K562 (cell line): ENCODE measurements at regions not wholly inside any gene's neighbourhood (a gene's known extent, or its start where the extent isn't known, plus 50 kb on each side); places are given as distances from the start of the nearest gene placed in this dataset.

ENCODE experiments used
- ARID1B ChIP-seq: fragments of 450-650 bp; IDR thresholded peaks from 2 replicates; pipeline ENCODE4 v1.6.1; 2016; ENCODE audit warnings: antibody characterized with exemption, mild to moderate bottlenecking, inconsistent platforms
- CC2D1A ChIP-seq: fragments of 450-650 bp; IDR thresholded peaks from 2 replicates; pipeline ENCODE4 v1.6.1; 2017; ENCODE audit warnings: mild to moderate bottlenecking
- DEAF1 ChIP-seq: fragments of 450-650 bp; formaldehyde crosslinking; IDR thresholded peaks from 2 replicates; pipeline ENCODE4 v1.4.0; 2020; ENCODE audit warnings: mild to moderate bottlenecking, moderate library complexity
- E2F6 ChIP-seq, 2 experiments: IDR thresholded peaks; 2 replicates each; pipeline ENCODE4 v1.6.1; 2011; ENCODE audit warnings: borderline replicate concordance in 1 of 2, control low read depth in 1 of 2, low read depth in 1 of 2, low read length in 1 of 2, mild to moderate bottlenecking in 1 of 2, mixed read lengths in 1 of 2, moderate library complexity in 1 of 2; ENCODE audit not compliant: insufficient read depth in 1 of 2, insufficient read length in 1 of 2, poor library complexity in 1 of 2, severe bottlenecking in 1 of 2; ENCODE audit errors: extremely low read depth in 1 of 2
- ERF ChIP-seq: fragments of 450-650 bp; formaldehyde crosslinking; IDR thresholded peaks from 2 replicates; pipeline ENCODE4 v1.4.0; 2020; ENCODE audit warnings: mild to moderate bottlenecking, mixed read lengths
- ESRRB ChIP-seq: fragments of 250-450 bp; sonication (Bioruptor Pico); IDR thresholded peaks from 2 replicates; pipeline ENCODE4 v1.5.0; 2020; ENCODE audit warnings: mild to moderate bottlenecking, moderate library complexity, borderline replicate concordance
- HDAC8 ChIP-seq: fragments of 450-650 bp; IDR thresholded peaks from 2 replicates; pipeline ENCODE4 v1.6.1; 2016; ENCODE audit warnings: mild to moderate bottlenecking, missing genetic modification characterization, moderate library complexity, missing compliant biosample characterization
- HEY1 ChIP-seq: fragments of 250-450 bp; sonication (Bioruptor Pico); IDR thresholded peaks from 2 replicates; pipeline ENCODE4 v1.5.0; 2020; ENCODE audit warnings: mild to moderate bottlenecking, moderate library complexity, borderline replicate concordance
- KLF6 ChIP-seq: fragments of 250-450 bp; sonication (Bioruptor Pico); IDR thresholded peaks from 2 replicates; pipeline ENCODE4 v1.4.0; 2020; ENCODE audit warnings: mild to moderate bottlenecking, moderate library complexity, borderline replicate concordance
- MAZ ChIP-seq, 2 experiments: fragments of 450-650 bp in 1 of 2; sonication (generic) in 1 of 2; formaldehyde crosslinking; IDR thresholded peaks in 1 of 2; conservative IDR thresholded peaks in 1 of 2; 2 replicates each; pipeline versions ENCODE4 v1.4.0 to v1.5.0; 2020; ENCODE audit warnings: mild to moderate bottlenecking in 1 of 2, missing genetic modification reagents in 1 of 2
- NFIX ChIP-seq: fragments of 250-450 bp; sonication (Bioruptor Pico); IDR thresholded peaks from 2 replicates; pipeline ENCODE4 v1.4.0; 2020; ENCODE audit warnings: low read depth, mild to moderate bottlenecking, moderate library complexity
- NUFIP1 ChIP-seq: fragments of 450-650 bp; IDR thresholded peaks from 2 replicates; pipeline ENCODE4 v1.6.1; 2018; ENCODE audit not compliant: partially characterized antibody
- PHB2 ChIP-seq: fragments of 450-650 bp; IDR thresholded peaks from 2 replicates; pipeline ENCODE4 v1.6.1; 2017; ENCODE audit warnings: low read depth
- PHTF2 ChIP-seq: fragments of 250-450 bp; sonication (Bioruptor Pico); IDR thresholded peaks from 2 replicates; pipeline ENCODE4 v1.5.0; 2021; ENCODE audit warnings: mild to moderate bottlenecking
- TEAD2 ChIP-seq: fragments of 450-650 bp; IDR thresholded peaks from 2 replicates; pipeline ENCODE4 v1.6.1; 2016; ENCODE audit warnings: missing genetic modification characterization, control low read depth, missing compliant biosample characterization
- ZBTB34 ChIP-seq: fragments of 250-450 bp; sonication (Bioruptor Pico); IDR thresholded peaks from 2 replicates; pipeline ENCODE4 v1.8.0; 2021; ENCODE audit warnings: mild to moderate bottlenecking, moderate library complexity
- ZNF175 ChIP-seq: fragments of 200-800 bp; sonication (Bioruptor generic); IDR thresholded peaks from 2 replicates; pipeline ENCODE4 v1.6.1; 2016; ENCODE audit warnings: low read depth, mild to moderate bottlenecking, missing genetic modification characterization, missing compliant biosample characterization
- ZNF316 ChIP-seq: fragments of 450-650 bp; IDR thresholded peaks from 2 replicates; pipeline ENCODE4 v1.6.1; 2016
- ZNF354B ChIP-seq: fragments of 250-450 bp; sonication (Bioruptor Pico); IDR thresholded peaks from 2 replicates; pipeline ENCODE4 v1.4.0; 2020
- ZNF41 ChIP-seq: fragments of 250-450 bp; sonication (Bioruptor Pico); conservative IDR thresholded peaks from 2 replicates; pipeline ENCODE4 v1.4.0; 2020; ENCODE audit warnings: mild to moderate bottlenecking
- ZNF449 ChIP-seq: fragments of 250-450 bp; sonication (Bioruptor Pico); IDR thresholded peaks from 2 replicates; pipeline ENCODE4 v1.8.0; 2022; ENCODE audit warnings: moderate library complexity, mild to moderate bottlenecking, inconsistent platforms
- ZNF668 ChIP-seq: fragments of 250-450 bp; sonication (Bioruptor Pico); IDR thresholded peaks from 2 replicates; pipeline ENCODE4 v1.8.0; 2022; ENCODE audit warnings: mild to moderate bottlenecking, inconsistent platforms
- ZNF699 ChIP-seq: fragments of 250-450 bp; sonication (Bioruptor Pico); IDR thresholded peaks from 2 replicates; pipeline ENCODE4 v1.8.0; 2021; ENCODE audit warnings: mild to moderate bottlenecking, moderate library complexity; ENCODE audit not compliant: insufficient replicate concordance
- ZNF785 ChIP-seq: fragments of 250-450 bp; sonication (Bioruptor Pico); IDR thresholded peaks from 2 replicates; pipeline ENCODE4 v1.4.0; 2020; ENCODE audit warnings: mild to moderate bottlenecking

- TF ChIP-seq ESRRB (CRISPR knock-in tag) (no peak), ZNF785 (CRISPR knock-in tag) (no peak), ZNF354B (CRISPR knock-in tag) (peak; percentile 83; the same call in 1 of the 2 replicates), ZNF699 (CRISPR knock-in tag) (peak; percentile 94), ZNF449 (CRISPR knock-in tag) (peak; percentile 99), NFIX (CRISPR knock-in tag) (peak; percentile 85), ZBTB34 (CRISPR knock-in tag) (peak; percentile 100), MAZ (CRISPR knock-in tag; conservative IDR thresholded peaks at IDR 0.05 in 1 of 2, IDR thresholded peaks at IDR 0.05 in 1 of 2) (peak in 1 of 2 experiments; percentile 99; a peak in 2 of 4 replicates), ZNF175 (CRISPR knock-in tag) (peak; percentile 98), ERF (peak; percentile 99), HEY1 (no peak), HDAC8 (peak; percentile 90), ZNF41 (CRISPR knock-in tag) (peak; percentile 98), ZNF316 (no peak), CC2D1A (peak; percentile 59; the same call in 1 of the 2 replicates), ZNF668 (CRISPR knock-in tag) (peak; percentile 97), ARID1B (peak; percentile 92), E2F6 (IDR thresholded peaks at IDR 0.05; ENCODE audit: borderline replicate concordance in 1 of 2, extremely low read depth in 1 of 2, insufficient read depth in 1 of 2, insufficient read length in 1 of 2, low read depth in 1 of 2, low read length in 1 of 2, poor library complexity in 1 of 2, severe bottlenecking in 1 of 2) (no peak), PHB2 (0 out of 2 replicates have a peak, but pooled peaks have one; percentile 34), DEAF1 (peak; percentile 69), NUFIP1 (no peak), KLF6 (CRISPR knock-in tag) (peak; percentile 99), TEAD2 (peak; percentile 96), PHTF2 (CRISPR knock-in tag) (peak; percentile 92; the same call in 1 of the 2 replicates)
These were observed 2859.0 kb upstream of the PCDH20 start (continued) for GRCh38 chr13:64274481-64275217.
